ENCODE measurements at regions not wholly inside any gene's neighbourhood (a gene's known extent, or its start where the extent isn't known, plus 50 kb on each side); places are given as distances from the start of the nearest gene placed in this dataset.

DNA sequence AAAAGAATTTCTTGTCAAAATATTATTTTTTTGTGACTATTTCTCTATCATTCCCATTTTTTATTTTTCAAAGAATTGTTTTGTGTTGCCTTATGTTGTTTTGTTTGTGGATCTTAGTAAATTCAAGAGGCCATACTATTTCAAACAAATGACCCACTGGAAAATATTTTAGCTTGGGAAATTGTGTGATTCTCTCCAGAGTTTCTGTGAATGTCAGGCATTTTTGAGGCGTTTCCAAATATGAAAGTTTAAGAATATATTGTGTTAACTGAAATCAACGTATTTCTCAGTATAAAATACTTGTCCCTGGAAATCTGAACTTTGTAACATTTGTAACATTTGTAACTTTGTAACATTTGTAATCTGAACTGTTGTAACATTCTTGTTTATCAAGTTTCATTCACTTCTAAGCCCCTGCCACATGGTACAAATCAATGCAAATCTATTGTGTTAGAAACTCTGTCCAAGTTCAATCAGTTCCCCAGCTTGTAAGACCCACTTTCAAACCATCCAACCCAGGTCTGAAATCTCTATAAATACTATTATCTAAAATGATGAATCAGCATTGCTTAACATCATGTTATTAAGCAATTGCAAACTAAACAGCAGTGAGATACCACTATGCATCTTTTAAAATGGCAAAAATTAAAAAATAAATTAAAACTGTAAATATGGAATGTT lies 465.4 kb upstream of the GRID2 start:
- H3K36me3 ChIP-seq (ENCODE audit: control insufficient read depth, insufficient read depth, low read length), result no peaks in the 10 kb centered on the region
- H3K27me3 Mint-ChIP-seq (ENCODE audit: low read depth in 2 of 2), result no peaks in the 10 kb centered on the region
- peaks cover 7% of the 10 kb centered on the region for H3K36me3 Mint-ChIP-seq
- H3K4me3 Mint-ChIP-seq, result no peak overlapping the region
- no peak overlapping the region for H3K27ac Mint-ChIP-seq
- H3K9me3 ChIP-seq (ENCODE audit: control insufficient read depth, insufficient read depth, low read length), result peaks cover 12% of the 10 kb centered on the region
- ATAC-seq (no peak), DNase-seq (no peak)
- intact Hi-C loops (cut with micrococcal nuclease), result no loop called here
- H3K27ac ChIP-seq (ENCODE audit: low read length), result no peak overlapping the region
- H3K9me3 Mint-ChIP-seq, result peaks cover 13 to 18% of the 10 kb centered on the region in 2 donors
- H3K27me3 ChIP-seq (ENCODE audit: control insufficient read depth, insufficient read depth, low read length), result no peaks in the 10 kb centered on the region
- TF ChIP-seq, protein P1, sequence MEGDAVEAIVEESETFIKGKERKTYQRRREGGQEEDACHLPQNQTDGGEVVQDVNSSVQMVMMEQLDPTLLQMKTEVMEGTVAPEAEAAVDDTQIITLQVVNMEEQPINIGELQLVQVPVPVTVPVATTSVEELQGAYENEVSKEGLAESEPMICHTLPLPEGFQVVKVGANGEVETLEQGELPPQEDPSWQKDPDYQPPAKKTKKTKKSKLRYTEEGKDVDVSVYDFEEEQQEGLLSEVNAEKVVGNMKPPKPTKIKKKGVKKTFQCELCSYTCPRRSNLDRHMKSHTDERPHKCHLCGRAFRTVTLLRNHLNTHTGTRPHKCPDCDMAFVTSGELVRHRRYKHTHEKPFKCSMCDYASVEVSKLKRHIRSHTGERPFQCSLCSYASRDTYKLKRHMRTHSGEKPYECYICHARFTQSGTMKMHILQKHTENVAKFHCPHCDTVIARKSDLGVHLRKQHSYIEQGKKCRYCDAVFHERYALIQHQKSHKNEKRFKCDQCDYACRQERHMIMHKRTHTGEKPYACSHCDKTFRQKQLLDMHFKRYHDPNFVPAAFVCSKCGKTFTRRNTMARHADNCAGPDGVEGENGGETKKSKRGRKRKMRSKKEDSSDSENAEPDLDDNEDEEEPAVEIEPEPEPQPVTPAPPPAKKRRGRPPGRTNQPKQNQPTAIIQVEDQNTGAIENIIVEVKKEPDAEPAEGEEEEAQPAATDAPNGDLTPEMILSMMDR (IDR thresholded peaks at IDR 0.05), result no peak
- WGBS (ENCODE audit: insufficient coverage), result 83% methylated on average over 1 of the region's 2 CpGs
- H3K4me1 Mint-ChIP-seq, result no peaks in the 10 kb centered on the region
- H3K4me1 ChIP-seq (ENCODE audit: control insufficient read depth, insufficient read depth, low read length), result no peaks in the 10 kb centered on the region
- H3K4me3 ChIP-seq (ENCODE audit: low read length), result no peak overlapping the region

- Histone ChIP-seq H3K27me3 (ENCODE audit: control insufficient read depth, insufficient read depth, low read length) (no peaks in the 10 kb centered on the region), H3K9me3 (ENCODE audit: control insufficient read depth, insufficient read depth, low read length) (no peaks in the 10 kb centered on the region), H3K4me1 (ENCODE audit: control insufficient read depth, insufficient read depth, low read length) (no peaks in the 10 kb centered on the region), H3K4me3 (ENCODE audit: low read length) (no peak overlapping the region), H3K36me3 (ENCODE audit: control insufficient read depth, insufficient read depth, low read length) (no peaks in the 10 kb centered on the region), H3K27ac (ENCODE audit: low read length) (no peak overlapping the region)
- no peak for ATAC-seq
- peaks cover 7 to 12% of the 10 kb centered on the region in 2 donors for H3K9me3 Mint-ChIP-seq
- H3K4me3 Mint-ChIP-seq, result no peak overlapping the region
- 83% methylated on average over 1 of the region's 2 CpGs for WGBS (ENCODE audit: insufficient coverage)
- intact Hi-C loops (cut with micrococcal nuclease), result no loop called here
- no peak for DNase-seq
- no peaks in the 10 kb centered on the region for H3K4me1 Mint-ChIP-seq
- H3K27ac Mint-ChIP-seq, result no peak overlapping the region
- TF ChIP-seq, protein P1 (IDR thresholded peaks at IDR 0.05), result no peak
- H3K27me3 Mint-ChIP-seq (ENCODE audit: low read depth in 2 of 2), result no peaks in the 10 kb centered on the region
- peaks cover 7% of the 10 kb centered on the region for H3K36me3 Mint-ChIP-seq
Observed at GRCh38 chr4:91840359-91840758, 463.4 kb upstream of the GRID2 start.

- Histone ChIP-seq H3K36me3 (ENCODE audit: control insufficient read depth, insufficient read depth, low read length) (no peaks in the 10 kb centered on the region), H3K4me1 (ENCODE audit: control insufficient read depth, insufficient read depth, low read length) (no peaks in the 10 kb centered on the region), H3K9me3 (ENCODE audit: control insufficient read depth, insufficient read depth, low read length) (no peaks in the 10 kb centered on the region), H3K27ac (ENCODE audit: low read length) (no peak overlapping the region), H3K27me3 (ENCODE audit: control insufficient read depth, insufficient read depth, low read length) (no peaks in the 10 kb centered on the region), H3K4me3 (ENCODE audit: low read length) (no peak overlapping the region)
- intact Hi-C loops (cut with micrococcal nuclease), result no loop called here
- DNase-seq (no peak), ATAC-seq (no peak)
- no peak overlapping the region for H3K4me3 Mint-ChIP-seq
- H3K27ac Mint-ChIP-seq, result no peak overlapping the region
- no peaks in the 10 kb centered on the region for H3K4me1 Mint-ChIP-seq
- 70% methylated on average over 1 of the region's 1 CpG for WGBS (ENCODE audit: insufficient coverage)
- peaks cover 7% of the 10 kb centered on the region for H3K36me3 Mint-ChIP-seq
- H3K9me3 Mint-ChIP-seq, result peaks cover 9 to 16% of the 10 kb centered on the region in 2 donors
- TF ChIP-seq, protein P1 (IDR thresholded peaks at IDR 0.05), result no peak
- H3K27me3 Mint-ChIP-seq (ENCODE audit: low read depth in 2 of 2), result no peaks in the 10 kb centered on the region
Observed at GRCh38 chr4:91846233-91846632, 457.5 kb upstream of the GRID2 start.

GRCh38 chr4:91851456-91851855 lies 452.3 kb upstream of the GRID2 start:
- H3K4me1 Mint-ChIP-seq, result no peaks in the 10 kb centered on the region
- TF ChIP-seq, protein P1 (IDR thresholded peaks at IDR 0.05), result no peak

More at GRCh38 chr4:91851456-91851855, 452.3 kb upstream of the GRID2 start:
- Mint-ChIP-seq H3K36me3 (no peaks in the 10 kb centered on the region), H3K4me3 (no peak overlapping the region), H3K27me3 (ENCODE audit: low read depth in 2 of 2) (no peaks in the 10 kb centered on the region), H3K9me3 (peaks cover 5 to 17% of the 10 kb centered on the region in 2 donors), H3K27ac (no peak overlapping the region)
- DNase-seq, result no peak
- intact Hi-C loops (cut with micrococcal nuclease), result no loop called here
- no peak for ATAC-seq
- H3K36me3 ChIP-seq (ENCODE audit: control insufficient read depth, insufficient read depth, low read length), result no peaks in the 10 kb centered on the region
- H3K27me3 ChIP-seq (ENCODE audit: control insufficient read depth, insufficient read depth, low read length), result no peaks in the 10 kb centered on the region
- H3K4me3 ChIP-seq (ENCODE audit: low read length), result no peak overlapping the region
- WGBS (ENCODE audit: insufficient coverage), result 81% methylated on average over 4 of the region's 4 CpGs
- peaks cover 5% of the 10 kb centered on the region for H3K9me3 ChIP-seq (ENCODE audit: control insufficient read depth, insufficient read depth, low read length)
- H3K27ac ChIP-seq (ENCODE audit: low read length), result no peak overlapping the region
- H3K4me1 ChIP-seq (ENCODE audit: control insufficient read depth, insufficient read depth, low read length), result no peaks in the 10 kb centered on the region

All from natural killer cell (primary cell).